GM12878 (cell line): ENCODE measurements at regions not wholly inside any gene's neighbourhood (a gene's known extent, or its start where the extent isn't known, plus 50 kb on each side); places are given as distances from the start of the nearest gene placed in this dataset.

Source experiments
- ATAC-seq: fragments of 200-7000 bp; cut with Tn5 transposase; 3 replicates; pipeline ENCODE4 v1.9.1; 2020; ENCODE audit warnings: mild to moderate bottlenecking, moderate library complexity
- BruUV-seq: library from RNA; stranded (reverse); fragments of 400-500 nt; replicated peaks from 2 replicates; lab custom pipeline; 2021; lab: Mats Ljungman, UMichigan
- CTCF ChIA-PET: fragments of 300-600 bp; sonication (Branson Sonifier 250); formaldehyde crosslinking; extraction: SDS; loops from one replicate; lab custom pipeline; 2021; ENCODE audit warnings: inconsistent platforms; lab: Yijun Ruan, JAX
- POLR2A ChIA-PET: fragments of 350-600 bp; formaldehyde crosslinking; extraction: SDS; loops from one replicate; lab custom pipeline; 2021; ENCODE audit warnings: inconsistent platforms; lab: Charles Lee
- RAD21 ChIA-PET: fragments of 300-600 bp; sonication (Branson Sonifier 250); formaldehyde crosslinking; loops from one replicate; lab custom pipeline; 2023; ENCODE audit warnings: antibody characterized with exemption; ENCODE audit not compliant: unreplicated experiment; lab: Charles Lee
- SMC1A ChIA-PET: fragments of 300-600 bp; sonication (Branson Sonifier 250); formaldehyde crosslinking; loops from one replicate; lab custom pipeline; 2023; ENCODE audit not compliant: unreplicated experiment, uncharacterized antibody; lab: Charles Lee
- DNase-seq: peaks from one replicate; pipeline ENCODE4 v3.0.0-alpha.2; 2011; ENCODE audit warnings: low read depth, low spot score
- FAIRE-seq: peaks from 3 replicates; lab custom pipeline; 2011; peaks lifted over from hg19 to GRCh38; lab: Jason Lieb, UNC
- H2AFZ ChIP-seq: 2 replicates; pipeline ENCODE4 v1.6.0; 2011; ENCODE audit warnings: low read depth, low read length, control low read depth; ENCODE audit not compliant: control insufficient read depth
- H3K27ac ChIP-seq: 2 replicates; pipeline ENCODE4 v1.5.1; 2011; ENCODE audit warnings: control low read depth; ENCODE audit not compliant: control insufficient read depth, insufficient read depth
- H3K27me3 ChIP-seq, 2 experiments: replicated peaks in 1 of 2; 2 replicates each; pipeline versions ENCODE4 v1.6.0 to v1.6.1; 2011; ENCODE audit warnings: low read length in 1 of 2; ENCODE audit not compliant: control insufficient read depth in 2 of 2, insufficient read depth in 2 of 2
- H3K36me3 ChIP-seq, 2 experiments: 2 replicates each; pipeline ENCODE4 v1.5.1; 2011; ENCODE audit warnings: low read length in 1 of 2; ENCODE audit not compliant: control insufficient read depth in 2 of 2, insufficient read depth in 2 of 2
- H3K4me1 ChIP-seq: 2 replicates; pipeline ENCODE4 v1.6.1; 2011; ENCODE audit warnings: mild to moderate bottlenecking, low read length, moderate library complexity, mixed read lengths; ENCODE audit not compliant: control insufficient read depth, insufficient read depth
- H3K4me2 ChIP-seq: 2 replicates; pipeline ENCODE4 v1.6.0; 2011; ENCODE audit warnings: control low read depth; ENCODE audit not compliant: control insufficient read depth, insufficient read depth
- H3K4me3 ChIP-seq: fragments of 200-600 bp; sonication (generic); 2 replicates; pipeline ENCODE4 v1.5.1; 2016
- H3K79me2 ChIP-seq: 2 replicates; pipeline ENCODE4 v1.6.0; 2011; ENCODE audit warnings: low read length; ENCODE audit not compliant: control insufficient read depth, insufficient read depth
- H3K9ac ChIP-seq: 2 replicates; pipeline ENCODE4 v1.8.0; 2011; ENCODE audit warnings: low read length, control low read depth, mixed read lengths; ENCODE audit not compliant: control insufficient read depth, insufficient read depth
- H3K9me3 ChIP-seq: replicated peaks from 3 replicates; pipeline ENCODE4 v1.5.1; 2011; ENCODE audit warnings: mild to moderate bottlenecking, low read length; ENCODE audit not compliant: control insufficient read depth, insufficient read depth
- H4K20me1 ChIP-seq: 2 replicates; pipeline ENCODE4 v1.6.0; 2011; ENCODE audit not compliant: control insufficient read depth, insufficient read depth
- DPF2 ChIP-seq: fragments of 450-650 bp; IDR thresholded peaks from 2 replicates; pipeline ENCODE4 v1.6.1; 2017; ENCODE audit warnings: mild to moderate bottlenecking
- EGR1 ChIP-seq, 2 experiments: IDR thresholded peaks; 1 replicate in 1 of 2; 2 replicates in 1 of 2; pipeline ENCODE4 v1.6.1; 2011 to 2012; ENCODE audit warnings: low read depth in 2 of 2, low read length in 2 of 2, borderline replicate concordance in 1 of 2, mild to moderate bottlenecking in 1 of 2, moderate library complexity in 1 of 2
- MEF2A ChIP-seq: IDR thresholded peaks from 2 replicates; pipeline ENCODE4 v1.6.1; 2011; ENCODE audit warnings: low read depth, mild to moderate bottlenecking, low read length, moderate library complexity; ENCODE audit not compliant: insufficient read depth
- MYB ChIP-seq: fragments of 150-350 bp; IDR thresholded peaks from 2 replicates; pipeline ENCODE4 v1.6.1; 2014; ENCODE audit warnings: mild to moderate bottlenecking, low read depth, low read length, borderline replicate concordance
- NFXL1 ChIP-seq: fragments of 450-650 bp; IDR thresholded peaks from 2 replicates; pipeline ENCODE4 v1.6.1; 2017; ENCODE audit warnings: antibody characterized with exemption, mild to moderate bottlenecking, borderline replicate concordance
- RCOR1 ChIP-seq: conservative IDR thresholded peaks from 2 replicates; pipeline ENCODE4 v1.6.1; 2012; ENCODE audit warnings: low read depth, low read length, improper control_type of control experiment
- TAF1 ChIP-seq: IDR thresholded peaks from 2 replicates; pipeline ENCODE4 v1.6.1; 2011; ENCODE audit warnings: mild to moderate bottlenecking, low read depth, low read length, borderline replicate concordance
- WGBS: methylation state at CpG from one replicate; pipeline ENCODE4 v1.1.6; 2016; ENCODE audit warnings: low lambda C conversion rate; ENCODE audit not compliant: insufficient replicate concordance, insufficient coverage; ENCODE audit errors: missing lambda C conversion rate; 5-methylcytosine and 5-hydroxymethylcytosine counted together
- in situ Hi-C: fragments of 300-500 bp; cut with MboI; formaldehyde crosslinking; loops from 9 replicates; pipeline ENCODE4 v1.14.3; 2018; ENCODE audit warnings: mixed read lengths
- intact Hi-C: fragments of 100-400 bp; cut with micrococcal nuclease; formaldehyde crosslinking; loops from one replicate; pipeline ENCODE4 v1.14.2; 2022; ENCODE audit not compliant: unreplicated experiment
- TF ChIP-seq, protein P1 (sequence below), 3 experiments: IDR thresholded peaks in 2 of 3; conservative IDR thresholded peaks in 1 of 3; 2 replicates each; pipeline ENCODE4 v1.5.1; 2011; ENCODE audit warnings: low read depth in 3 of 3, low read length in 3 of 3, mild to moderate bottlenecking in 3 of 3, control low read depth in 2 of 3, moderate library complexity in 2 of 3, inconsistent platforms in 1 of 3, mixed read lengths in 1 of 3; ENCODE audit not compliant: control insufficient read depth in 2 of 3, insufficient read depth in 1 of 3; ENCODE audit errors: extremely low read depth in 1 of 3

DNA sequence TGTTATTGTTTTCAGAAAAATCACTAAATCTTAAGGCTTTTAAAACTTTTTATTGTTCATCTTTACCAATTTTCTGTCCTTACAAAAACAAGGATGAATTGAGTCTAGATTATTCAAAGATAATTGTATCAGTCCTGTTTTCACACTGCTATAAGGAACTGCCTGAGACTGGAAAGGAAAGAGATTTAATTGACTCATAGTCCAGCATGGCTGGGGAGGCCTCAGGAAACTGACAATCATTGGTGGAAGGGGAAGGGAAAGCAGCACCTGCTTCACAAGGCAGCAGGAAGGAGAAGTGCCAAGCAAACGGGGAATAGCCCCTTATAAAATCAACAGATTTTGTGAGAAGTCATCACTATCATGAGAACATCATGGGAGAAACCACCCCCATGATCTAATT, 455.6 kb upstream of the ZP4 start:
- no peak for TF ChIP-seq MEF2A
- no peak for TF ChIP-seq NFXL1
- no peak for TF ChIP-seq DPF2
- no peak for TF ChIP-seq TAF1
- TF ChIP-seq MYB = no peak
- TF ChIP-seq EGR1 (IDR thresholded peaks at IDR 0.05; ENCODE audit: borderline replicate concordance in 1 of 2, low read depth in 2 of 2, low read length in 2 of 2) = no peak
- TF ChIP-seq, protein P1, sequence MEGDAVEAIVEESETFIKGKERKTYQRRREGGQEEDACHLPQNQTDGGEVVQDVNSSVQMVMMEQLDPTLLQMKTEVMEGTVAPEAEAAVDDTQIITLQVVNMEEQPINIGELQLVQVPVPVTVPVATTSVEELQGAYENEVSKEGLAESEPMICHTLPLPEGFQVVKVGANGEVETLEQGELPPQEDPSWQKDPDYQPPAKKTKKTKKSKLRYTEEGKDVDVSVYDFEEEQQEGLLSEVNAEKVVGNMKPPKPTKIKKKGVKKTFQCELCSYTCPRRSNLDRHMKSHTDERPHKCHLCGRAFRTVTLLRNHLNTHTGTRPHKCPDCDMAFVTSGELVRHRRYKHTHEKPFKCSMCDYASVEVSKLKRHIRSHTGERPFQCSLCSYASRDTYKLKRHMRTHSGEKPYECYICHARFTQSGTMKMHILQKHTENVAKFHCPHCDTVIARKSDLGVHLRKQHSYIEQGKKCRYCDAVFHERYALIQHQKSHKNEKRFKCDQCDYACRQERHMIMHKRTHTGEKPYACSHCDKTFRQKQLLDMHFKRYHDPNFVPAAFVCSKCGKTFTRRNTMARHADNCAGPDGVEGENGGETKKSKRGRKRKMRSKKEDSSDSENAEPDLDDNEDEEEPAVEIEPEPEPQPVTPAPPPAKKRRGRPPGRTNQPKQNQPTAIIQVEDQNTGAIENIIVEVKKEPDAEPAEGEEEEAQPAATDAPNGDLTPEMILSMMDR (IDR thresholded peaks at IDR 0.05 in 2 of 3, conservative IDR thresholded peaks at IDR 0.05 in 1 of 3; ENCODE audit: control insufficient read depth in 2 of 3, extremely low read depth in 1 of 3, insufficient read depth in 1 of 3, low read depth in 3 of 3, low read length in 3 of 3) = no peak
- TF ChIP-seq RCOR1 = no peak
- no peaks in the 10 kb centered on the region for H4K20me1 ChIP-seq
- H3K4me2 ChIP-seq = no peak overlapping the region
- H3K36me3 ChIP-seq = no peaks in the 10 kb centered on the region
- no peaks in the 10 kb centered on the region for H3K27me3 ChIP-seq
- no peaks in the 10 kb centered on the region; the same call in 2 of the 3 replicates for H3K9me3 ChIP-seq
- no peak for DNase-seq
- H2AFZ ChIP-seq = no peak overlapping the region
- no peak overlapping the region for H3K4me3 ChIP-seq
- no peak overlapping the region for H3K27ac ChIP-seq
- no peak for ATAC-seq
- SMC1A ChIA-PET = no interaction called here
- RAD21 ChIA-PET = no interaction called here
- CTCF ChIA-PET = no interaction called here
- no peaks in the 10 kb centered on the region for H3K4me1 ChIP-seq
- intact Hi-C loops = no loop called here
- WGBS = 0% methylated on average over 1 of the region's 1 CpG
- in situ Hi-C loops = no loop called here
- POLR2A ChIA-PET = no interaction called here
- no peaks in the 10 kb centered on the region for H3K79me2 ChIP-seq
- H3K9ac ChIP-seq = no peak overlapping the region
- no TSS peak for BruUV-seq
- FAIRE-seq = no peak
